ENCODE measurements at regions not wholly inside any gene's neighbourhood (a gene's known extent, or its start where the extent isn't known, plus 50 kb on each side); places are given as distances from the start of the nearest gene placed in this dataset.

- TF ChIP-seq CTCF (IDR thresholded peaks at IDR 0.05) (no peak), POLR2A (IDR thresholded peaks at IDR 0.05) (no peak)
Observed at GRCh38 chr9:108793573-108793972, 62.2 kb downstream of the ACTL7B start.
